GM18517 (cell line): ENCODE measurements at regions not wholly inside any gene's neighbourhood (a gene's known extent, or its start where the extent isn't known, plus 50 kb on each side); places are given as distances from the start of the nearest gene placed in this dataset.

Source experiments
- ATAC-seq: cut with Tn5 transposase; IDR thresholded peaks from one replicate; pipeline ENCODE4 v1.9.1; 2021; ENCODE audit warnings: mild to moderate bottlenecking, moderate library complexity; ENCODE audit not compliant: unreplicated experiment

DNA sequence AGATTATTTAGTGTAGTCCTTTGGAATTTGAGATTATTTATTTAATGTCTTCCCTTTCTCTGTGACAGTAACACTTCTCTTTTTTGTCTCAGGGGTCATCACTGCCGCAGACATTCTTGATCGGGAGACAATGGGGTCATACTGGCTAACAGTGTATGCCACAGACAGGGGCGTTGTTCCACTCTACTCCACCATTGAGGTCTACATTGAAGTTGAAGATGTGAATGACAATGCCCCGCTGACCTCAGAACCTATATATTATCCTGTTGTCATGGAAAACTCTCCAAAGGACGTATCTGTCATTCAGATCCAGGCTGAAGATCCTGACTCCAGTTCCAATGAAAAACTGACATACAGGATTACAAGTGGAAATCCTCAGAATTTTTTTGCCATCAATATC lies 299.9 kb downstream of the FAT3 start:
- ATAC-seq, result no peak

DNA sequence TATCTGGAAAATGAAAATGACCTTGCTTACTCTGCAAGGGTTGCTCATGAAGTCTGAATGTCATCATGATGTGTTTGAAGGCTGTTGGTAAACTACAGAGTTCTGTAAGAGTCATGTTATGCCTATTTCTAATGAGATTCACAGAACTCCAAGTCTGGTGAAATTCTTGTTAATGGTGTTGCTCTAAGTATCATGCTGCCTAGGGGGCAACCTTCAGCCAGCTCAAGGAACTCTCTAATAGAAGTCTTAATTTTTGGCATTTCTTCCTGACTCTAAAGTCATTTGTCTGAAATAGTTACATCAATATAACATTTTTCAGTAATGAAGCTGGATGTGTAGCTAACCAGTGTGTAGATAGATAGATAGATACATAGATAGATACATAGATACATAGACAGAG lies 302.8 kb downstream of the FAT3 start:
- ATAC-seq, result no peak

DNA sequence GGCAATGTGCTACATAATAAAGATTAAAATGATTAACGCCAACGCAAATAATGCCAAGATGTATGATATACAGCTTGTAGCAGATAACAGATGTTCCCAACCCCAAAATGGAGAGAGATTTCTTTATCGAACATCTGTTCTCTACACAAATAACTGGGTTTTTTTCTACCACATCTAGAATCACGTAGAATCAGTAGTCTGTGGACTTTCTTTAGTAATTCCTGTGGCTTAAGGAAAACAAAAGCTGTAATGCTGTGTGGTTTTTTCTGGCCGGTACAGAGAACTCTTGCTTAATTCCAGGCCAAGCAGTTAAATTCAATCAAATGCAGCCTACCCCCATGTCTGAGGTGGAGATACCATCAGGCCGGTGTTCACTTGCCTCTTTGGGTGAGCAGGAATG lies 303.4 kb downstream of the FAT3 start:
- no peak for ATAC-seq

DNA sequence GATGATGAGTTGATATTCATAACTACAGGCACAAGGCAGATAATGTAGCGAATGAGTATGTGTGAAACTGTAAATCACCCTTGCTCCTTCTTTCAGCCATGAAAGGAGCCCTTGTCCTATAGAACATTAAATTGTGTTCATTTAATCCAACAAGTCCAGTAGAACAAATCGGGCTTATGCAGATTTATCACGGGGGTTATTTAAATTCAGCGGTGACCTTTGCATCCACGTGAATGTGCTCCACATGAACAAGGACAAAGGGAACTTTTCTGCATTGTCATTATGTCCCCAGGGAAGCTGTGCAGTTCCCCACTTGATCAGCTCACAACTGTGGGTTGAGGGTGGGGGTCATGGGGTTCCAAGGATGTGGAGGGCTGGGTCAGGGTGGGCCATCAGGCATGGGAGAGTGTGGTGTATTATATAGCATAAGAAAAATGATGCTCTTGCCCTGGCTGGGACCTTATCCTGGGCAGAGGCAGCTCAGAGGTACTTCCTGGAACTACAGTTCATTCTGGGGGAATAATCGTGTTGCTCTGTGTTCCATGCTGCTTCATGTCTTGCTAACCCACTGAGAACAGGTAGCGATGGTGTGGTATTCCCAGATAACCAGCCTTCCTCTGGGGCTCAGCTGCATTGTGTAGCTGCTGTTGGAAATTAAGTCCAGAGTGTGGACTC lies 306.6 kb downstream of the FAT3 start:
- ATAC-seq, result no peak

DNA sequence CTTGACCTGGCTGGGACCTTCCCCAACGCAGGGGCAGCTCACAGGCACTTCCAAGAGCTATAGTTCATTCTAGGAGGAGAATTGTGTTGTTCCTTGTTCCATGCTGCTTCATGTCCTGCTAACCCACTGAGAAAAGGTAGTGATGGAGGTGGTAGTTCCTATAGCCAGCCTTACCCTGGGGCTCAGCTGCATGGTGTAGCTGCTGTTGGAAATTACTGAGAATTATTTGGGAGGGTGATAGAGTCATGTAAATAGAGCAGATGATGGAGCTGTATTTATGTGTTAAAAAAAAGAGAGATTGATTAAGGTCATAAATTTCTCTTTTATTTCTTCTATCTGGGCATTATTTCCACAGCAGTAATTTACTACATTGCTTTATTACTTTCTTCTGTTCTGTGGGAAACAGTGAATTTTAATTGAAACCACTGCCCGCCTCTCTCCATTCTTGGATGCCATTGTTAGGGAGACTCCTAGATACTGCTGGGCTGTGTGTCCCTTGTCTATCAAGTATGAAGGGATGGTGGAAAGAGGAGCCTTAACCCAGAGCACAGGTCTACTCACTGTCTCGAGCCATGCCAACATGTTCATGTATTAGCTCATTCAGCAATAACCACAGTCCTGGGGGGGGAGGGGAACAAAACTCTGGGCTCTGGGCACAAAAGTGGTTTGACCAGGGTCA lies 309.2 kb downstream of the FAT3 start:
- ATAC-seq, result no peak

DNA sequence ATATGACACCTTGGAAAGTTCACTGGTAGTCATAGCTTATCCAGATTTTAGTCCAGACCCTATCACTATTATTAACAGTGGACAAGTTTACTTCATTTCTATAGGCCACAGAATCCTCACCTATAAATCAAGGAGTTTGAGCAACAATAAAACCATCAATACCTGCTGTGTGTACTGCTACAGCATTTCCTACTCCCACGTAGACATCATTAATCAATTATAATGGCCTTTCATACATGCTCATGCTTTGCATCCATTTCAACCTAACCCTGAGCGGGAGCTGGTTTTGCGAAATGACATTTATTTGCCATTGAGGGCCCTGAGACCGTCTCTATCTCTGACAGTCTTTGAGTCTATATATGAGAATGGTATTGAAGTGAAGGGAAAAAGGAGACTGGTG lies 312.3 kb downstream of the FAT3 start:
- no peak for ATAC-seq

DNA sequence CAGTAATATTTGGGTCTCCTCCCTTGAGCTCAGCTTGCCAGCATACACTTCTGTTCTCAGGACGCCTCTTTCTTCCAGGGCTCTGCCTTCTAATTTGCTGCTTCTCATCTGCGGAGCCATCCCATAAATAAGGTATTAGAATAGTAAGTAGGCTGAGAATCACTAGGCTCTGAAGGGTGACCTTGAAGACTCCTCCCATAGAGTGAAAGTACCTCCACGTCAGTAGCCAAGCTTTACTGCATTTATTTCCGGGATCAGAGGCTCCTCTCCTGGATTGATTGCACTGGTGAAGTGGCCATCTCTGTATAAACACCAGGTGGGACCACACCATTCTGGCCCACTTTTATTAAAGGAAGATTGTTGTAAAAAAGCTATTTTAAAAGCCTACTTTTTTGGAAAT lies 315.5 kb downstream of the FAT3 start:
- no peak for ATAC-seq

DNA sequence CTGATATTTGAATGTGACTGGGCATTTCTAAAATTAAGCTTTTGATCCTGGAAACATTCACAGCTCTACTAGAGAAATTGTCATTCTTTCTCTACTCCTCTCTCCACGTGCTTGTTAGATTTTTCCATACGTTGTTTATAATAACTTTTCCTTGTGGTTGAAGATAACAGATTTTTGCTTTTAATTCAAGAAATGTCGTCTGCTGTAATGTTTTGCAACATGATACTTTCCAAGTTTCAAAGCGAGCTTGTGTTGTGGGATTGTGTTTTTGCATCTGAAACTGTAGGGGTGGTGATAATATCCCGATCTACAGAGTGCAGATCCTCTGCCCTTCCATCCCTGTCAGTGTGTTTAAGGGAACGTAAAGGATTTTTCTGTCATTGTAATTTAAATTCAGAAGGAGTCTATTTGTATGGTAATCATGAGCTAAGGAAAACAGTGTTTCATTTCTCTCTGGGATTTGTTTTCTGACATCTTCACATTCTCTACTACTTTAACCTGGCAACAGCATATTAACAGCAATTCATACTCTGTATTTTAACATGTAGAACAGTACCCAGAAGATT lies 321.4 kb downstream of the FAT3 start:
- ATAC-seq, result no peak

DNA sequence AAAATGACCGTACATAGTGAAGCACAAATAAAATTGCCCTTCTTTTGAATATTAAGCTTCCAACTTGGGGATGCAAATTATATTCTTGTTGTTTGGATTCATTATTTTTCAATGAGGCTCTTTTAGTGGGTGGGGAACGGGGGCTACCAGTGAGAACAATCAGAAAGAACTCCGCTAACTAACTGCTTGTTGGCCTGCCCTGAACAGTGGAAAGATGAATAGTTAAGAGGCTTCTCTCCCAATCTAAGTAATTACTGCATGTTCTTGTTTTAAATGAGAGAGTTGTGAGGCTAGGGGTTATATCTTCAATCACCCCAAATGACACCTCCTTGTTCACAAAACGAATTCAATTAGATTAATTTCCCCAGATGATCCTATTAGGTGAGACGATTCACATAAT lies 322.0 kb downstream of the FAT3 start:
- no peak for ATAC-seq

DNA sequence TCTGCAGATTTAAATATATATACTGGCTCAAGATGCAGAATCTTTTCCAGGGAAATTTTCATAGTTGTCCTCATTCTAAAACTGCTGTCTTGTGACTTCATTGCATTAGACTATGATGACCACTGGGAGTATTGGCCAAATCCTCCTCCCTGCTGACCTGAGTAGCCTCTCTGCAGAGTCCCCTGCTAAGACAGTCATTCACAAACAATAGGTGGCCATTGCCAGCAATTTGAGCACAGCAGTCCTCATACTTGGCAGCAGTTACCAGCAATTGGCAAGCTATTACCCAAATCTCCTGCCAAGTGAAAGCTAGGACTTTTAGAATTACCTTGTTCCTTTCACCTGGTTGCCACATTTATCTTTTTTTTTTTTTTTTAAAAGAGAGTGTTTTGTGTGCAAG lies 325.8 kb downstream of the FAT3 start:
- ATAC-seq, result no peak

DNA sequence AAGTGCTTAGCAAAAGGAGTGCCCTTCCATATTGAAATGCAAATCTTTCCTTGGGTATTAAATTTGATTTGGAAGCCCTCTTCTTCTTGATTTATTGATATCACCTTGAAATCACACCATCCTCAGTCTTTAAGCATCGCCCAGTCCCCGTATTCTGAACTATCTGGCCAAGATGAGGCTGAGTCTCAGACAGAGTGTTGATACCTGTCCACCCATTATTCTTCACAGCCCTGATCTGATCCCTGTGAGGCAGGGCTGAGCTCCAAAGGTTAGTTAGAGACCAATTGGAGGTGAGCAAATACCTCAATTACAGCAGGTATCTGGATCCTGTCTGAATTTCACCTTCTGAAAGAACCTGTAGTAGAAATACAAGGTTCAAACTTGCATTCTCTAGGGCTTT lies 326.3 kb downstream of the FAT3 start:
- ATAC-seq, result no peak

DNA sequence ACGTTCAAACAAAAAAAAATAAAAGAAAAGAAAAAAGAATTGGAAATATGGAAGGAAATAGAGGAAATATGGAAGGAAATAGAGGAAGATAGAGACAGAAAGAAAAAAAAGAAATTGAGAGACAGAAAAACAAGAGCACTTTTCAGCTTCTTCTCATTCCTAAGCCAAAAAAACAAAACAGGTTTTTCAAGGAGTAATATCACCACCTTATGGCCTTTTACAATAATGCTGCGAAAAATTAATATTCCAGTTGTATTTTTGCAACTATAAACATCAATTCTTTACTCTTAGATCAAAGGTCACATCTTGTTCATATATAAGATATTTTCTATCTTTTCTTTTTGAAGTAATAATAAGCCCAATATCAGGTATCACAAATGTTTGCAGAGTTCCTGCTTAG lies 328.3 kb downstream of the FAT3 start:
- ATAC-seq, result no peak

DNA sequence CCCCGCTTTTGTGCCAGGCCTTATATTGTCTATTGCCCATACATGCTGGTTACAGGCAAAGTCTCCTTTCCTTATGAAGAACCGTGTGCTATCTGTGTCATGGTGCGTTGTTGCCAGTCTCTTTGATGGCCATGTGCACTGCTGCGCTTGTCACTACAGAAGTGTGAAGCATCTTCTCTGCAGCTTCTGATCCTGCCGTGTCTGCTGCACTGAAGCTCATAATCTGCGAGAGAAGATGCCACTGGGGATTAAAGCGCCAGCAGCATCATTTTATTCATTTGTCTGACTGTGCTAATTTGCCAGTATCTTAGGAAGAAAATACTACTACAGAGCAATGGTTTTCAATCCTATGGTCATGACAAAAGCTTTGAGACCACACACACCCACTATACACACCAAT lies 330.1 kb downstream of the FAT3 start:
- ATAC-seq, result no peak

DNA sequence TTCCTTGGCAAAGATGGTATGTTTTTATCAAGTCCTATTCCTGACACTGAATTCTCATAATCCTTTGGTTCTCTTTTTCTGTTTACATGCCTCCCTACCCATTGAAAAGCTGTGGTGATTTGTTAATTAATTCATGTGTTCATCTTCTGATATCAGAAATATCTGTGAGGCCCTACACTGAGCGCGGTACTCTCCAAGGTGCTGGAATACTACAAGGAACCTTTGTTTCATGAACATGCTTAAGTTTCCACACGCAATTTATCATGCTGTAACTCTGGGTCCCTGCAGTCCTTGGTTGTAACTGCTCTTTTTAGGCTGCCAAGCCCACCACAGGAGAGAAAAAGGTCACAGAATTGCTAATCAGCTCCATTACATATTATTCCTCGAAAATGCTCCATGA lies 331.8 kb downstream of the FAT3 start:
- no peak for ATAC-seq

DNA sequence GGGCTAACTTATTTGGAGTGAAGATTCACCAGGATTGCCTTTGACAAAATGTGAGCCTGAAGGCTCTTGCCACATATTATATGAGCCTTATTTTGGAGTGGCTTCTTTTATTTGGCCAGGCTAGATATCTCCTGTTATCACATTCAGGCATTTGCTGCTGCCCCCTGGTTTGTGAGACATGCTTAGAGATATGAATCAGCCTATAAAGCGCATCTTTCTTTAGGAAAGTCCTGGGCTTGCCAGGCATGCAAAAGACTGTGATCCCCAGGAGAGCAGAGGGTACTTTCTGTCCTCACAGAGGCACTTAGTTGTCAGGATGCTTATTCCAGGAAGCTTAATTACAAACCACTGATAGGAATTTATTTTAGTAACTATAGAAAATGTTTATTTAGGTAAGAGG lies 333.3 kb downstream of the FAT3 start:
- ATAC-seq, result no peak

DNA sequence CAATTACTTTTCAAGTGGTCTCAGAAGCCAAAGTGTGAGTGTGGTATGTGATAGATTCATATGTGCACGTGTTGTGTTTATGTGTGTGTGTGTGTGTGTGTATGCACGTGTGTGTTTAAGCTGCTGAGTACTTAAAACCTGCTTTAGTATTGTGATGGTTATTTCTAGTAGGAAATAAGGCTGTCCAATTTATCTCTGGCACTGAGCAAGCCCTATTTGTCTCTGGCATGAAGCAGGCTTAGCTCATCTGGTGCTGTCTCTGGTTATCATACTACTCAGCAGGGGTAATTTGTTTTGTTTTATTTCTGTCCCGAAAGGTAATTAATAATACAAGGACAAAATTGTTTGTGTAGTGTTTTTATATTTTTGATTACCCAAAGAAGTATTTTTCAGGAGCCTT lies 333.7 kb downstream of the FAT3 start:
- ATAC-seq, result no peak

DNA sequence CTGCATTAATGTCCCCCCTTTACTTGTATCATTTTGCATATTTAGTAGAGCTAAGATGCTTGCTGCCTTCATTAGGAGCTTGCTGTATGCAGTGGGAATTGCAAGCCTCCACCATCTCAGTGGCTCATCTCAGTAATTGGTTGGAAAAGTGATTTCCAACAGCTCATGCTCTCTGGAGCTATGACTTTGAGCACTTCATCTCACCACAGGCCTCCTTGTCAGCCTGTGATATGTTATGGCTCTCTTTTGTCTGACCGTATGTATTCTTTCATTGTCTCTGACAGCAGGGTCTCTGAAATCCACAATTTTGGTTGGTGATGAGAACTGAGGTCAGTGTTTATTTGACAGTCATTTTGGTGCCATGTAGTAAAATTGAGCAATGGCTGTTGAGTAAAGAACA lies 345.1 kb downstream of the FAT3 start:
- no peak for ATAC-seq

DNA sequence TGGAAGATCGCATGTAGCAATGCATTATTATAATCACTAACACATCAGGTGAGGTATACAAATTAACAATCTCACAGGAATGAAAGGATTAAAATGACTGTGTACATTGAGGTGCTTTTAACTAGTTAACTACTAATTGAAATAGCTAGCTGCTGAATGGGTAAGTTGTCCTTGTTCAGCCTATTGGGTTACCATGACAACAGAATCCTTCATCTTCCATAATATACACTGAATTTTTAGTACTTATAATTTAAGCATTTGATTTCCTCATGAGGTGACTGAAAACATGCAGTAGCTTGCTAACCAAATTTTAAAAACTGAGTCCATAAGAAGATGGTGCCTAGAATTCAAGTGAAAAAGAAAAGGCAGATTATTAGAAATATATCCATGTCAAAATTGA lies 347.9 kb downstream of the FAT3 start:
- ATAC-seq, result no peak

DNA sequence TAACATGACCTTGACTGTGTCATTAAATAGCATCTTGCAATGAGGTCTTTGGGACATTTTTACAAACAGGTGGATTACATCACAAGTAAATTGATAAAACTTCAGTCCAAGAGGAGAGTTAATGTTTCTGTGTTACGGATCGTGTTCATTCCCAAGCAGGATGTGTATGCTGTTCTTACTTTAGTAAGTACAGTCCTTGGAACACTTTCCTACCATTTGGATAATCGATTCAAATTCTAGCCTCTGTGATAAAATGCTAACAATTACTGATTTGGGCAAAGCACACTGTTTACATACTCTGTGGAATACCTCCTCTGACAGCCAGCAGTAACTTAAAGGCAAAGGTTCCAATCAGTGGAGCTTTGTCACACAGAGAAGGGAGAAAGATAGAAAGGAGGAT lies 351.7 kb downstream of the FAT3 start:
- no peak for ATAC-seq

DNA sequence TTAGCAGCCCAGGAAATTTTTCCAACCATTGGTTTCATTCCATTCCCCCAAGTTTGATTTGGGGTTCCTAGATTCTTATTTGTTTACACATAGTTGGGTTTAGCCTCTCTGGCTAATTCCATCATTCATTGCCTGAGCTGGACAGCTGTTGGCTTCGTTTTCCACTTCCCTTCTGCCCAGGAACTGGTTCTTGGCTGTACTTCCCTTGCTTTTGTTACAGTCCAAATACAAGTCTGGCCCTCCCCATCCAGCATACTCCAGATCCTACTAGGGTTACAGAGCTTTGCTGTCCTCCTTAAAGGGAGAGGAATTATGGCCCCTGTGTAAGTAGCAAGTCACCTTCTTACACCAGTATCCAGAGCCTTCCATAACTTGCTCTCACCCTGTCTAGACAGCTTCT lies 356.3 kb downstream of the FAT3 start:
- no peak for ATAC-seq

DNA sequence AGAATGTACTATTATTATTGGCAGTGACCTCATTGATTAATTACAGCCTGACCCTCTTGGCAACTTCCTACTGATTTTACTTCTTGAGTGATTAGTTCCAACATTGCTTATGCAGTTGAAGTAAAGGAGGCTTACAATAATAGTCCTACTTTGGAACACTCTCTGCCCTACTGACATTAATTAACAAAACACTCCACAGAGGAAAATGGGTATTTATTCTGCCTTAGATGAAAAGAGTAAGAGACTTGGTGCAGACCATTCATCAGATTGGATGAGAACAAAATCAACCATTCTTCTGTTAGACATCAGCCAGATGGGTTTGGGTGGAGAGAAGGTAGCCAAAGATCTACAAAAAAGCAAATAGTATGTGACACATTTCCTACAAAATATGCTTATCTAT lies 363.8 kb downstream of the FAT3 start:
- no peak for ATAC-seq

DNA sequence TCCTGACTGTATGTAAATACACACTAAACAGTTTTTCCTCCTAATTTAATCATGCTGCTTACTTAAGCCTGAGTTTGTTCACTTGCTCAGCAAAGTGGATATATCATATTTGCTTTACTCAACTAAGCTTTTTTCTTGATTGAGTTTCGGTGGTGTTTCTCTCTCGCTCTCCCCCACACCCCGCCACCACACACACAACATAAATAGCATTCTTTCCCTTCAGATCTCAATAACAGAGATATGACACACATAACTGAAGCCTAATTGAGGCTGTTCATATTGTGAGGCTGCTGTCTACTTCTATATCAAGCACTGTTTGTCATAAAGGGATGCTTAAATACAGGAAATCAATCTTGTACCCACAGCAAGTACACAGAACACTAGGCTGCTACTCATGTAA lies 364.9 kb downstream of the FAT3 start:
- ATAC-seq, result no peak

DNA sequence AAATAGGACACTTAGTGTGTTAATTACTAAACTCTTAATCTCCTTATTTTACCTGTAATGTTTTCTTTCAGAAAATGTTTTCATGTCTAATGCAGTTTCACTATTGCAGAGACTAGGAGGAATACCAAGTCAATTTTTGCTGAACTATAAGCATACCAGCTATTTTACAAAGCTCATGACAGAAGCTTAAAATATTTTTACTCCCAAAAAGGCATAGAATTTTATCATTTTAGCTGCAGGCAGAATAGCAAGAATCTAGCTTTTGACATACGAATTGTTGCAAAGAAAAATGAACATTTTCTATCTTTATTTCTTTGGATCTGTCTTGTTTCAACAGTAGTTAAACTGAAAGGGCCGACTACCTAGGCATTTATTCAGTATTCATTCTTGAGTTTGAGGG lies 366.9 kb downstream of the FAT3 start:
- ATAC-seq, result no peak
